AML-193 (cell line): ENCODE measurements at regions not wholly inside any gene's neighbourhood (a gene's known extent, or its start where the extent isn't known, plus 50 kb on each side); places are given as distances from the start of the nearest gene placed in this dataset.
"Not testable (repeated sequence)": the region's sequence is repeated elsewhere in the genome, so short reads cannot be mapped to it uniquely, and the experiment has no call there.

Experiments used
- DNase-seq, 2 experiments: peaks; one replicate each; lab custom pipeline; 2025; lab: John Stamatoyannopoulos, UW

DNA sequence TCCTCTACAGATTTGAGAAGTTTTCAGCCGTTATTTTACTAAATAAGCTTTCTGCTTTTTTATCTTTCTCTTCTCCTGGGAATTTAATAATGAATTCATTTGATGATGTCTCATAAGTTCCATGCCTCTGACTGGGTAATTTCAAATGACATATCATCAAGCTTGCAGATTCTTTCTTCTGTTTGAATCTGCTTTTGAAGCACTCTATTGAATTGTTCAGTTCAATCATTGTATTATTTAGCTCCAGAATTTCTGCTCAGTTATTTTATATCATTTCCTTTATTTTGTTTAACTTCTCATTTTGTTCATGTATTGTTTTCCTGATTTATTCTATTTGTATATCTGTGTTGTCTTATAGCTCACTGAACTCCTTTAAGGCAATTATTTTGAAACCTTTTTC lies 196.9 kb upstream of the CNTNAP2 start:
- no peak for DNase-seq

DNA sequence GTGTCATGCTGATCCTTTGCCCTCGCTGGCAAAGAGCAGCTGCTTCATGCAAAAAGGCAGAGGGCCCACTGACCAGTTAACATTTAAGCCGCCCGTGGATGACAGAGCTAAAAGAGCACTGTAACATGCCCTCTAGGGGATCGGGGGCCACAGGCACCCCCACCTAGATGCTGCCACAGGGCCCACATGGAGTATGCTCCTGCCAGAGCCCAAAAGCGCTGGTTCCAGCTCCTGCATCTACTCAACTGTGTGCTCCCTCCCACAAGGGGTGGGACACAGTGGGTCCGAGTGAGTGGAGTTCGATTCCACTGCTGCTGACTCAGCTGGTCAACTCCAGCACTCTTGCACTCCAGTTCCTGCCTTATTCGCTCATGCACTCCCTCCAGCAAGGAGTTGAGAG lies 199.8 kb upstream of the CNTNAP2 start:
- DNase-seq: no peak

DNA sequence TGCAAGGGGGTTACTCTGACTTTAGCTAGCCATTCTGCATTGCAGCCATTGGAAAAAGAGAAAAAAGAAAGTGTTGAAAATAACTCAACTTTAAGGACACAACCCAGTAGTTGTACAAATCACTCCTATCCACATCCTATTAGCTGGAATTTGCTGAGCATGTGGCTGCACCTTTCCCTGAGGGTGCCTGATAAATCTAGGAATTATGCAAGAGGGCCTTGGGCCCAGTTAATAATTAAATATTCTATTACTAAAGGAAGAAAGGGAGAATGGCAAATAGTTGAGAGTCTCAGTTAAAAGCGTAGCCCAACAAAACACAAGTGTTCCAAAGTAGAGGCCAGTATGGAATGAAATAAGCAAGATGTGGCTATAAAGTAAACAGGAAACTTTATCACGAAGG lies 200.9 kb upstream of the CNTNAP2 start:
- DNase-seq: no peak

DNA sequence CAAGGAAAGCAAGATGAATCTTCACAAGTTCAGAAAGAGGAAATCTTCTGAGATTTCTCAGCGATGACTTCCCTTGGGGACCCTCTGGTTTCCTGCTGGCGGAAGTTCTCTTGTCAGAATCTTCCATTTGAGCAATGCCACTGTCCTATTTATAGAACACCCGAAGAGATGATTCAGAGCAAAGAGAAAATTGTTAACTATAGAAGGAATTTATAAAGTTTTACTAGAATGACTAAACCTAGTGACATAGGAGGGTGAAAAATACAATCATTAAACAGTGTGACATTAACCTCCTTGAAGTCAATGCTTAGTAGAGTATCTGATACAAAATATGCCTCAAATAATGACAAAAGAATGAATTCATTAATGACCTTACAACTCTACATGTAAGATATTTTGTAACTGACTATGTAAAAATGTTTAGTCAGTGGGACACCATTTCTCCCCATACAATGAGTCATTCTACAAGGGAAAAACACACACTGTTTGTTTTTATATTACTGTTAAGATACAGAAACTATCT lies 206.5 kb upstream of the CNTNAP2 start:
- no peak for DNase-seq

DNA sequence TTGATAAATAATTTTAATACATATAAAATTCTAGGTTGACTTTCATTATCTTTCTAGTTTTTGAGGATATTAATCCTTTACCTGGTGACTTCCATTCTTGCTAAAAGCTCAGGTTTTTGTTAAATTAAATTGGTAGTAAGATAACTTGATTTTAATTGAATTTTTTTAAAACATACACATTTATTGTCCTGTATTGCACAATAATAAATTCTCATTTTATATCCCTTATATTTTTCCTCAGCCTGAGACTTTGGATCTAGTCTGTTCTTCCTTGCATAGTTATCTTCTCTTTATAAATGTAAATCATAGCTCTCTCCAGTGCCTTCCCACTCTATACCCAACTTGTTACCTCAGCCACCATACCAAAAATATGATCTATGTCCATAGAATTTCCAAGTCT lies 212.9 kb upstream of the CNTNAP2 start:
- no peak for DNase-seq

DNA sequence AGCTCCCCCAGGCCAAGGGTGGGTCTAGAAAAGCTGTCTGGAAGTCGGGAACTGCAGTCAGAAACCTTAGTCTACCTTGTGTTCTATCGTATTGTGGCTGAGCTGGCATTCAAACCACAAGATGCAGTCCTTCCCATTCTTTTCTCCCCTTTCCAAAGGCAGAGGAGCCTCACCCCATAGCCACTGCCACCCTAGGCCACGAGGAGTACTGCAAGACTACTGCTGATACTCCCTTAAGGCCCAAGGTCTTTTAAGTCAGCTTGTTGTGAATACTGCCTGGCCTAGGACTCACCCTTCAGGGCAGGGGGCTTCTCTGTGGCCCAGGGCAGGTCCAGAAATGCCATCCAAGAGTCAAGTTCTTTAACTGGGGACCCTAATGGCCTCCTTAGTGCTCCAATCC lies 214.5 kb upstream of the CNTNAP2 start:
- DNase-seq: no peak

DNA sequence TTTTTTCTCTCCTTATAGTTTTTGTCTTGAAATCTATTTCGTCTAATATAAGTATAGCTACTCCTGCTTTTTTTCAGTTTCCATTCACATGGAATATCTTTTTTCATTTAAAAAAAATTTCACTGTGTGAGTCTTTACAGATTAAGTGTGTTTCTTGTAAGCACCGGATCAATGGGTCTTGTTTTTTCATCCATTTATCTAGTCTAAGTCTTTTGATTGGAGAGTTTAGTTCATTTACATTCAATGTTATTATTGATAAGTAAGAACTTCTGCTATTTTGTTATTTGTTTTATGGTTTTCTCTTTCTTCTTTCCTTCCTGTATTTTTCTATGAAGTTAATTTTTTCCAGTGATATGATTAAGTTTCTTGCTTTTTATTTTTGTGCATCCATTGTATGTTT lies 216.7 kb upstream of the CNTNAP2 start:
- DNase-seq: no peak

DNA sequence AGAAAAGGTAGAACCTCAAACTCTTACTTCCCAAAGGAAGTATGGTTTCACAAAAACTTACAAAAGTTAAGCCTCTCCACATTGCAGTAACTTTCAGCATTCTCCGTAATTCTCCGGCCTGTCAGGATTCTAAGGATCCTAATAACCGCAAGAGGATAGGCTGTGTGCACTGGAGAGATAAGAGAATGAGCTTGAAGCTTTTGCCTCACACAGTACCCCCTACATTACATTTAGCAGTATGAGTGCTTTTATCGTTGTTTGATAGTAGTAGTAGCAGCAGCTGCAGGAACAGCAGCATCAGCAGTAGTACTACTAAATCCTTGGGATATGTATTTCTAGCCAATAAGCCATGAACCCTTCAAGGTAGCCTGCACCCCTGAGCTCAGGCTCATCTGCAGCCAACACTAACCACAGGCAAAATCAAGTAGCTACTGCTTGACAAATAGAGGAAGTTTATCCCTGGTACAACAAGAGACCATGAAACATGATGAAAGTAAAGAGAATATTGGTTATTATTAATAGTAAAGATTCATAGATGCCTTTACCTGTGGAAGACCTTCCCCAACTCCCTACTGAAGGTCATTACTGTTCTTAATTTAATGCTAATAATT lies 222.6 kb upstream of the CNTNAP2 start:
- no peak for DNase-seq

DNA sequence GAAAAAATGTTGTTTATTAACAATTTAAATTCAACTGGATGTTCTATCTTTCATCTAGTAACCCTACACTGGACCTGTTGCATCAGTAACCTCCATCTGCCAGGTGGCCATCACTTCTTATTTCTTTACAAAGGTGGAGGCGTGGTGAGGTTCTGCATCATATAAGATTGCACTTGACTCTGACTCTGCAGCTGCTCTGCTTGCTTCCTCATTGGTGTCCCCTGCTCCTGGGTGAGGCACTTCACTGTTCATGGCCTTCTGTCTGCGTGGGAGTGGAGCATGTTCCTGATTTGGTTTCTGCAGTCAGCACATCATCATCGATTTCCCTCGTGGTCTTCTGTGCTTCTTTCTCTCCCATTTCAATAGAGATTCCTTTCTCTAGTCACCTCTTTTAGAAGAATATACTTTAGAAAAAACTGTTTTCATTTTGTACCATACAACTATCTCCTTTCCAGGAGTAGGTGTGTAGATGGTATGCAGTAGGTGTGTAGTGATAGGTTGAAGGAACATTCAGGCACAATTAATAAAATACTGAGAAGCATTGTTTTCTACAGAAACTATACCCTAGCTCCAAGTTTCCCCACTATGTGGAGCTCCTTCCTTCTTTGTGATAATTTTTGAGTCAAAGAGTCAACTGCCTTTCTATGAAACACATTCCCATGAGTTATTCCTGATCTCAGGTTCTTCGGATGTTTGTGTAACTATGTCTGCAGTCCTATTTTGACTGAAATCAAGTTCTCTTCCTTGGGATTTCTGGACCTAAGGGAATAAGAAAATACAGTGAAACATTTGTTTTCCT lies 231.7 kb upstream of the CNTNAP2 start:
- no peak for DNase-seq

DNA sequence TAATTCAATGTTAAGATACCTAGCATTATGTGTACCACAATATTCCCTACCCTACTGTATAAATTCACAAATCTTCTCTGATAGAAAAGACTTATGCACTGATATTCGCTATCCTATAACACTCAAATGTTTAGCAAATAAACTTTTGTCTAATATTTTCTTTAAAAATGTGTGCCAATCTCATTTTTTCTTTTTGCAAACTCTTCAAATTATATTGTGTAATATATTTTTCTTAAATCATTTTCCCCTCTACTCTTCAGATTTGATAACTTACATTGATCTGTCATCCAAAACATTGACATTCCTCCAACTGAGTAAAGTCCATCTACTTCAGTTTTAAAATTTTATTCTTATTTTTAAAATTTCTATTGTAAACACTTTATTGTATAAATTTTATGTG lies 240.2 kb upstream of the CNTNAP2 start:
- no peak for DNase-seq

DNA sequence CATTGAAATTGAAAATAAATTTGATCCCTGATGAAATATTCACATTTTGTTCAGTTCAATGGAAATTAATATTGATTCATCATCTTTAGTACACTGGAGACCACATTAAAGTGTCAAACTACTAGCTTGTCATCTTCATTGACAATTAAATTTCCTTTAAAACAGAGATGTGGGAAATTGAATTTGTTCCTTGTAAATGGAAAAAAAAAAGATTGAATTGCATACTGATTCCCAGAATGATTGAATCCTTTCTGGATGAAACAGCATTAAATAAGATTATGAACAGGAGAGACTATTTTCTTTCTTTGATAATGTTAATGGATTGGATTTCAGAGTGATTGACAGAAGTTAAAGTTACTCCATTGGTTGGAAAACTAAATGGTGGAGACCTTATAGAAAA lies 241.3 kb upstream of the CNTNAP2 start:
- DNase-seq: no peak

DNA sequence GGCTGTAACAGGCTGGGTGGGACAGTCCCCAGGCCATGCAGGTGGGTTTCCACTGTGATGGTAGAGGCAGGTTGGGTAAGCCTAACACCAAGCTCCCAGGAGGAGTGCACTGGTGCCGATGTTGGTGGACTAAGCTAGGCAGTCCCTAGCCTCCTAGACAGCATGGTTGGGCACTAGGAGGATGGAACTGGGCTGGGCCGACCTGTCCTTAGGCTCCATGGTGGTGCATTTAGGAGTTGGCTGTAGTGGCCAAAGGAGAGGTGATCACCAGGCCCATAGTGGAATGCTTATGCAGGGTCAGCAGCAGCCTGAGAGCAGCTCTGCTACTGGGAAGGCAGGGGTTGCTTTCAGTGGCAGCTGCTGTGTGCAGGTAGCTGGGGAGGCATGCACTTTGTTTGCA lies 247.7 kb upstream of the CNTNAP2 start:
- no peak for DNase-seq

DNA sequence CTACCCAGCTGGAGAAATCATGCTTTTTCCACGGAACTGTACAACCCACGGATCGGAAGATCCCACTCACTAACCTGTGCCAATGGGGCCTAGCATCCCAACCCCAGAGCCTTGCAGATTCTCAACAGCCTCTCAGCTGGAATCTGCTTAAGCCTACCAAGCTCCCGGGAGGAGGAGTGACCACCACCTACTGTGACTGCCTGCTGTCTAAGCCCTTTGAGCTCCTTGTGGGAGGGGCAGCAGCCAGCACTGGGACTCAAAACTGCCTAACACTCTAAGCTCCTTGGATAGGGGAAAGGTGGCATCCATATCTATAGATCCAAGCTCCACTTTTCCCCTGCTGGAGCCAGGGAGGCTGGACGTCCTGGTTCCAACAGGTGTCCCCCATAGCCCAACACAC lies 254.4 kb upstream of the CNTNAP2 start:
- DNase-seq: no peak

DNA sequence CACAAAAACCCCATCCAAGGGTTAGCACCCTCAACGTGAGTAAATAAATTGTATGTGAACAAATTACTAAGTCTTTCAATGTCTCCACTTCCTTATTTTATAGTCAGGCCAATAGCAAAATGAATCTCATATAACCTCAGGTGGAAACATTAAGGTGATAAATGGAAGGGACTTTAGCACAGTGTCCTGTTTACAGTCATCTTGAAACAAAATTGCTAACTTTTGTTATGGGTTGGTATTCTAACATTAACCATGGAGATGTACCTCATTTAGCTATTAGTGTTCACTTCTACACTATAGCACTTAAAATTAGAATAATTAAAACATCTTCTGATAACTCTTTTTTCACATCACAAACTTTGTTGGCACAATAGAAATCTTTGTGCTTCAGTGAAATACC lies 255.8 kb upstream of the CNTNAP2 start:
- DNase-seq: no peak

DNA sequence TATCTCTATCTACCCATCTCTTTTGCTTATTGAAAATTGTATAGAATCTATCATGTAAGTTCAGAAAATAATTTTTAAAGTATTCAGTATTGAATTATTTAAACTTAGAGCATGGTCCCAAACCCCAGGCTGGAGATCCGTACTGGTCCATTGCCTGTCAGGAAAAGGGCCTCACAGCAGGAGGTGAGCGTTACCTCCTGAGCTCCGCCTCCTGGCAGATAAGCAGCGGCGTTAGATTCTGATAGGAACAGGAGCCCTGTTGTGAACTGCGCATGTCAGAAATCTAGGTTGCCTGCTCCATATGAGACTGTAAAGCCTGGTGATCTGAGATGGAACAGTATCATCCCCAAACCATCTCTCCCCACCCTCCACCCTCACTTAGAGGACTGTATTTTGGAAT lies 266.0 kb upstream of the CNTNAP2 start:
- DNase-seq: no peak

DNA sequence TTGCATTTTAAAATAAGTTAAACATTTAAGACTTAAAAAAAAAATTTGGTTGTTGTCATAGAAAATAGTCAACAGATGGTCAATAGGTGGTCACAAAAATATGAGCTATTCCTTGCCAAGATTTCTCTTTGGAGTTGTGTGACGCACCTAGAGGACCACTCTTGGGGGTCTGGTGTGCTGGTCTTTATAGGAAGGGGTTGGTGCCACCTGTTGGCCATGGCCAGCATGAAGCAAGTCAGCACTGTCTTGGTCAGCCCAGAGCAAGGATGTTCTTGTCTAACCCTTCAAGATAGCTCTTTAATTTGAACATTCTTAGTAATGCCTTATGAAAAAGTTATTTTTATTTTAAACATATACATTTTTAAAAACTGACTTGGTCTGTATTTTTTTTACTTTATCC lies 267.9 kb upstream of the CNTNAP2 start:
- no peak for DNase-seq

DNA sequence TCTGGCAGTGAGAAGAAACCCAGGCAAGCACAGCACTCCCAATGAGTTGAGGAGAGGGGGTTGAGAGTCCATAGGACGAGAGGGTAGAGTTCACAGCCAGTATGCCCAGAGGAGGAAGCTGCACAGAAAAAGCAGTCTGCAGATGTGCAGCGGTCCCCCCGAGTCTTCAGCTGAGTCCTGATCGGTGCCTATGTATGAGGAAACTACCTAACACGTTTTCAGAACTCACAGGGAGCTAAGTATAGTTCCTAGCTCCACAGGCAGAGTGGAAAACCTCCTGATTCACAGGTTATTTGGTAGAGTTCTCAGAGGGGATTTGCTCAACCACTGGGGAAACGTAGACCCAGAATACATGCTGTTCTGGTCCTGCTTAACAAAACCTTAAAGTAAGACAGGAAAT lies 271.3 kb upstream of the CNTNAP2 start:
- DNase-seq: no peak

DNA sequence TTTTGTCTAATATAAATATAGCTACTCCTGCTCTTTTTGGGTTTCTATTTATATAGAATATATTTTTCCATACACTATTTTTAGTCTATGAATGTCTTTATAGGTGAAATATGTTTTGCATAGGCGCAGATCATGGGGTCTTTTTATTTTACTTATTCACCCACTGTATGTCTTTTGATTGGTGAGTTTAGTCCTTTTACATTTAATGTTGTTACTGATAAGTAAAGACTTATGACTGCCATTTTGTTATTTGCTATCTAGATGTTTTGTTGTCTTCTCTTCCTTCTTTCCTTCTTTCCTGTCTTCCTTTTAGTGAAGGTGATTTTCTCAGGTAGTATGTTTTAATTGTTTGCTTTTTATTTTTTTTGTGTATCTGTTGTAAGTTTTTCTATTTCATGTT lies 276.8 kb upstream of the CNTNAP2 start:
- DNase-seq: no peak

DNA sequence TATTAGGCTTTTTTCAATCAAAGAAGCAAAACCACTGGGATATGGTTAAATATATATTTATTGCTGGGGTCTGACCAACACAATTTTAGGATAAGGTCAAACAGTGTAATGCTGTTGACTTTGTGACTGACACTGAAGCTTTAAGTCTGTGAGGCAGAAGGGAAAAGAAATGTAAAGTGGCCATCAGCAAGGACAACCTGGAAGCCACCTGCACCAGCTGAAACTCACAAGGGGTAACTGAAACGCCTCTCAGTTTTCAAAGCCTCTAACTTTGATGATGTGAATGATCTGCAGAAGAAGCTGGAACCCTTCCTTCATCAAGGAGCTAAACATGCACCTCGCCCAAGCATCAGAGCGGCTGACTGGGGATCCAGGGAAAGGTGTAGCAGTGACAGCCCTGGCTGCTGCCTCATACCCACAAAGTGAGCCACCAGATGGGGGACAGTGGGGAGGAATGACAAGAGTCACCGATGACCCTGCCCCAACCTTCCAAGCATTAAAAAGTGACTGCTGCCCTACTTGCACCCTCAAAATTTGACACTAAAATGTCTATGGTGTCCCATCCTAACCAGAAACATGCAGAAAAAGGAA lies 284.9 kb upstream of the CNTNAP2 start:
- DNase-seq: no peak

DNA sequence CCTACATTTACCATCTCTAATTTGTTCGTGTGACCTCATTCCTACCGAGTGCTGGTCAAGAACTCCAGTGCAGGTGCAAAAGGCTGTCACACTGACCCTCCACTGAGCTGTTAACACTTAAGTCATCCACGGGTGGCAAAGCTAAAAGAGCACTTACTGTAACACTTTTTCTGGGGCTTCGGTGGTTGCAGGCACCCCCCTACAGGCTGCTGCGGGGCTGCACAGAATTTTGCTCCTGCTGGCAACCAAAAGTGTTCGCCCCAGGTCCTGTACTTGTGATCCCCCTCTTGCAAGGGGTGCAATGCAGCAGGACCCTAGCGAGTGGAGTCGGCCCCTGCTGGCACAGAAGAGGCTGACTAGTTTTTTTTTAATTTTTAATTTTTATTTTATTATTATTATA lies 298.9 kb upstream of the CNTNAP2 start:
- DNase-seq: no peak

DNA sequence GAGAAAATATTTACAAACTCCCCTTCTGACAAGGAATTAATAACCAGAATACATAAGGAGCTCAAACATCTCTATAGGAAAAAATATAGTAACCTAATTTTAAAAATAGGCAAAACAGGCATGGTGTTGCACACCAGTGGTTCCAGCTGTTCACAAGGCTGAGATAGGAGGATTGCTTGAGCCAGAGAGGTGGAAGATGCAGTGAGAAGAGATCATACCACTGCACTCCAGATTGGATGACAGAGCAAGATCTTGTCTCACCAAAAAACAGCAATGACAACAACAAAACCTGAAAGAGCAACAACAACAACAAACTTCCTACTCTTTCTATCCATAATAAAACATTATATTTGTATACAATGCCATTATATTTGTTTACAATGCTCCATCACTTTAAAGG lies 304.4 kb upstream of the CNTNAP2 start:
- no peak for DNase-seq

DNA sequence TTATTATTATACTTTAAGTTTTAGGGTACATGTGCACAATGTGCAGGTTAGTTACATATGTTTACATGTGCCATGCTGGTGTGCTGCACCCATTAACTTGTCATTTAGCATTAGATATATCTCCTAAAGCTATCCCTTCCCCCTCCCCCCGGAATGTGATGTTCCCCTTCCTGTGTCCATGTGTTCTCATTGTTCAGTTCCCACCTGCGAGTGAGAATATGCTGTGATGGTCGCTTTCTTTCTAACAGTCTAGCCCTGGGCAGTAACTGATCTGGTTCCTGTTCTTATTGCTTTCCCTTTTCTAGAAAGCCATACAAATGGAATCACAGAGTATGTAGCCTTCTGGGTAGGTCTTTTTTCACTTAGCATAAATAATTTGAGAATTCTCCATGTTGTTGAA lies 311.1 kb upstream of the CNTNAP2 start:
- not testable (repeated sequence) for DNase-seq

DNA sequence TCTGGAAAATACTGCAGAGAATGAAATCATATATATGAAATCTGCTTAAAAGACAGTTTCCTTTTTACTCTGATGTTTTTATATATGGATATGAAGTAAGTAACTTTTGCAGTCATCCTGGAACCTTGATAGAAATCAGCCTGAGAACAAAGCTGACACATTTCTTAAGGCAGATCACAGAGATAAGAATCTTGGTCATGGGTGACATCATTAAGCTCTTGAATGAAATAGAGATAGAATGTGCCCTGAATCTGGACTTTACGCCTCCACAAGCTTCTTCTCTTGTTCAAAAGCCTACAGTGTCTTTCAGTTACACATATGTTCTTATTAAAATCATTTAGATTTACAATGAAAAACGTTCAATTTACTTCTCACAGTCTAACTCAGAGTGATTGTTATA lies 319.1 kb upstream of the CNTNAP2 start:
- no peak for DNase-seq
